GM19043 (cell line): ENCODE measurements at regions not wholly inside any gene's neighbourhood (a gene's known extent, or its start where the extent isn't known, plus 50 kb on each side); places are given as distances from the start of the nearest gene placed in this dataset.

Experiments
- ATAC-seq: cut with Tn5 transposase; IDR thresholded peaks from one replicate; pipeline ENCODE4 v1.9.1; 2021; ENCODE audit warnings: low read depth; ENCODE audit not compliant: unreplicated experiment

- no peak for ATAC-seq
These were observed 664.8 kb downstream of the BRD1 start for GRCh38 chr22:49162841-49163240.

DNA sequence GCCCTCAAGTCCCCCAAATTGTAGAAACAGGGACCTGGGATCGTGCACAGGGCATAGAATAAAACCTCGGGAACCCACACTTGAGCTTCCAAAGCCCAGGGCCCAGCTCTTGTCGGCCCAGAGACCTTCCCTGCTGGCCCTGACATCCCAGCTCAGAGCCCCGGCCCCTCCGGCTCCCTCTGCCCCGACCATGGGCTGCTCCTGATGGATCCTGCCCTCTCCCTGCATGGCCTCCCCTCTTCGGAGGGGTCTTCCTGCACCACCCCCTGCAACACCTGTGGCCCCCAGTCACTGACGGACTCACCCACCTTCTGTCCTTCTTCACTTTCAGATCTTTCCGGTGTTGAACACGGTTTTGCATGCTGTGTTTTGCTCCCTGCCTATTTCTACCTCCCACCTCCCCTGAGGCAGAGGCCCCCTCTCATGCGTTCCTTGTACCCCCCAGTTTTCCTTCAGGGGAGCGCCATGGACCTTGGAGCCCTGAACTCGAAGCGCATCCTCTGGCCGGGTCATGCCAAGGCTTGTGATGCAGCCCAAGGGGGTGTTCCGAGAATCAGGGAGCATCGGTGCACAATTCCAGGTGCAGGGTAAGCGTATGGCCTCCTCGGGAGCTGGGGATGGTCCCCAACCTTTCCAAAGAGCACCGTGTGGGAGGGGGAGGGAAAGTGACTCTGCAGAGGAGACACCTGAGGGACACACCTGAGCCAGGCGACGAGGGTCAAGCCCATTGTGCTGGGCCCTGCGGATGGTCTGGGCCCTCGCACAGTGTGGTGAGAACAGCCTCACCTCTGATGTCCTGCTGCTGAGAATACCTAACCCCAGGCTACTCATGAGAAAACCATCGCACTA, 666.4 kb downstream of the BRD1 start:
- no peak for ATAC-seq

DNA sequence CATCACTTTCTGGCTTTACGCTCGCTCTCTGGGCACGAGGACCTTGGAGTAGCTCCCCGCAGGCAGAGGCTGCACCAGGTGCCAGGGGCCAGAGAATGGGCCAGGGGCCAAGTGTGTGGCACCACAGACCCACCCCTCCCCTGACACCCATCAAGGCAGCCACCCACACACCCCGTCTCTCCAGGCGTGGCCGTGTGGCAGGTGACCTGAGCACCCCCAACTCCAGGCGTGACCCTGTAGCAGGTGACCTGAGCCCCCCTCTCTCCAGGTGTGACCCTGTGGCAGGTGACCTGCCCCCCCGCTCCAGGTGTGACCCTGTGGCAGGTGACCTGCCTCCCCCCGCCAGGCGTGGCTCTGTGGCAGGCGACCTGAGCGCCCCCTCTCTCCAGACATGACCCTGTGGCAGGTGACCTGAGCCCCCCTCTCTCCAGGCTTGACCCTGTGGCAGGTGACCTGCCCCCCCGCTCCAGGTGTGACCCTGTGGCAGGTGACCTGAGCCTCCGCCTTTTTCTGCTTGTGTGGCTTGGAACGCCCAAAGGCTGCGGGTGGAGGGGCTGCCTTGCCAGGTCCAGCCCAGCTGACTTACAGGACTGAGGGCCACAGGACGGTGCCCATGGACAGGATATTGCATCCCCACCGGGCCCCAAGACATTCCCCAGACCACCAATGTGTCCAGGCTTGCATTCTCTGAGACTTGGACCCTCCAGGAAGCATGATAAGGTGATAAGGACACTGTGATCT, 667.2 kb downstream of the BRD1 start:
- no peak for ATAC-seq

DNA sequence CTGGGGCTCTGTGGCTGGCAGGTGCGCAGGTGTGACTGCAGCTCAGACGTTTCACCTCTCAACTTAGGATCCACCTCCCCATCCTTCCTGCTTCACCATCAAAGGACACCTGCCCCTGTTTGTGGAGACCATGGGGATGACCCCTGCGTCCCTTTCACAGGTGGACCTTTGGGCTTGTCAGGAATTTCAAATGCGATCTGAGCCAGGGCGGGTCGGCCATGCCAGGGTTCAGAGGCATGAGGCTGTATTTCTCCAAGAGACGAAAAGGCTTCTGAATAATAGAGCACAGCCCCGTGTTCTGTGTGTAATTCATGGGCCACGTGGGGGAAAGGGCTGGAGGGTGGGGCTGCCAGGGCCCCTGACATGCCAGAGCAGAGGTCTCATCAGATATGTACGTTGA, 668.0 kb downstream of the BRD1 start:
- ATAC-seq = no peak

GRCh38 chr22:49158741-49159564, 668.7 kb downstream of the BRD1 start:
- ATAC-seq = no peak

DNA sequence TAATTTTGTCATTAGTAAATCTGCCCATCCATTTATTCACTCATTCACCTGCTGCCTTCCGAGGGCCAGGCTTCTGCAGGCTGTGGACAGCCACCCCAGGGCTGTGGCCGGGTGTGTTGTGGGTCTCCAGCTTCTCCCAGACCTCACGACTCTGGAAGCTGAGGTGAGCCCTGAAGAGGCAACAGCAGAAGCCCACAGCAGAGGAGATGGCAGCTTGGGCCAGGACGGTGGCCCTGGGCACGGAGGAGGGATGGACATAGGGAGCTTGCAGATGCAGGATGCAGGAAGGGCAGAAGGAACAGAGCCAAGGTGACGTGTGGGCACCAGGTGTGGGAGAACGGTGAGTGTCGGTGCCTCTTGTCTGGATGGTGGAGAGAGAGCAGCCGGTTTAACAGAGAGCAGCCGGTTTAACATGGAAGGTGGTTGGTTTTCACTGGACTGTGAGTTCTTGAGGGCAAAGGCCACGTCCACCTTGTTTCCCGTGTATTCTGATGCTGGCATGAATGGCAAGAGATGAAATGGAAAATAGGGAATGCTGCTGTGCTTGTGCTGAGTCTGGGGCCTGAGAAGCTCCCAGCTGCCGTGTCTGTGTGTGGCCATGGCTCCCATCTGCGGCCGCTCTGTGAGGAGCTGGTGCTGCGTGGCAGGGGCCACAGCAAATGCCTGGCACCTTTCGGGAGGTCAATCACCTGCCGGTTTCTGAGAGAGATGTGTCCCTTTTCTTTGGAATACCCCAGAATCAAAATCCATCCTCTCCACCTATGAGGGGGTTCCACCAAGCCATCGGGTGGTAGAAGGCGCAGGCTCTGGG, 669.9 kb downstream of the BRD1 start:
- no peak for ATAC-seq

DNA sequence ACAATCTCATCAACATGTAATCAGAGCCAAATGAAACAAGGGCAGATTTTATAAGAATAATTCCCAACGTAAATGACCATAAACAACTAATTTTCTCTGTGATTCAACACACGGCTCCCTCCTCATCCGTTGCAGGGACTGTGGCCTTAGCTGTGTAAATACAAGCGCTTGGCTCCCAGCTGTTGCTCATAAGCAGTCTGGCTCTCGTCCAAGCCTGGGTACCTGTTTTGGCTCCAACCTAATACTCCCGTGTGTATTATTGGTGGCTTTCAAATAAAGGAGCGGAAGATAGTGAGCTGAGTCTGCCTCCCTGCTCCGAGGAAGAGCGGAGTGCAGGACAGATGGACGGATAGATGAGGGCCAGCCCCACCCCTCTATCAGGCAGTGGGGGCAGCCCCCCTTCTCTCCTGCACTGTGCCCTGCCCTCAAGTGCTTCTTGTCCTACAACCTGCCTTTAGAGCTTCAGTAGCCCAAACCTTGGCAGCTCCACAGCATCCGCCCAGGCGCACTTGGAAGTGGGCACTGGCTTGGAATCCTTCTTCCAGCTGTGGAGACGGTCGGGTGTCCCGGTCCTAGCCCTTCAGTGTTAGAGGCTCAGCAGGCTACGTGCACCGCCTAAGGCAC, 670.9 kb downstream of the BRD1 start:
- ATAC-seq = no peak

DNA sequence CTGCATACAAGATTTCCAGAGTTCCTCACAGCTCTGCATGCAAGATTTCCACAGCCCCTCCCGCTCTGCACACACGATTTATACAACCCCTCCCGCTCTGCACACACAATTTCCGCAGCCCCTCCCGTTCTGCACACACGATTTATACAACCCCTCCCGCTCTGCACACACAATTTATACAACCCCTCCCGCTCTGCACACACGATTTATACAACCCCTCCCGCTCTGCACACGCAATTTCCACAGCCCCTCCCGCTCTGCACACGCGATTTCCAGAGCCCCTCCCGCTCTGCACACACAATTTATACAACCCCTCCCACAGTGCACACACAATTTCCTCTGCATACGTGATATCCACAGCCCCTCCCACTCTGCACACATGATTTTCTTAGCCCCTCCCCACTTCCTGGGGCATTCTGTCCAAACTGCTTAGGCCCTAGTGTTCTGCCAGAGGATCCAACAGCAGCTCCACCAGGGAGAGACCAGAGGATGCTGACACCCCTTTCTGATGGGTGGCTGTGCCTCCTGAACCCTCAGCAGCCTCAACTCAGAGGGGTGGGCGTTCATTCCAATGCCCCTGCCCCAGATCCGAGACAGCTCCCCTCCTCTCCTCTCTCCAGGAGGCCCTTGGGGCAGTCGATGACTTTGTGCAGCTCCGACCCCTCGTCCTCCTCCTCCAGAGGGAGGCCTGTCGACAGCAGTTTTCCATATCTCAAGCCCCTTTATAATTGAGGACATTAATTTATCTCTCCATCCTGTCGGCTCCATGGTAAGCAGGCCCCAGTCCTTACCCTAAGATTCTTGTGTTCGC, 671.7 kb downstream of the BRD1 start:
- ATAC-seq = no peak

DNA sequence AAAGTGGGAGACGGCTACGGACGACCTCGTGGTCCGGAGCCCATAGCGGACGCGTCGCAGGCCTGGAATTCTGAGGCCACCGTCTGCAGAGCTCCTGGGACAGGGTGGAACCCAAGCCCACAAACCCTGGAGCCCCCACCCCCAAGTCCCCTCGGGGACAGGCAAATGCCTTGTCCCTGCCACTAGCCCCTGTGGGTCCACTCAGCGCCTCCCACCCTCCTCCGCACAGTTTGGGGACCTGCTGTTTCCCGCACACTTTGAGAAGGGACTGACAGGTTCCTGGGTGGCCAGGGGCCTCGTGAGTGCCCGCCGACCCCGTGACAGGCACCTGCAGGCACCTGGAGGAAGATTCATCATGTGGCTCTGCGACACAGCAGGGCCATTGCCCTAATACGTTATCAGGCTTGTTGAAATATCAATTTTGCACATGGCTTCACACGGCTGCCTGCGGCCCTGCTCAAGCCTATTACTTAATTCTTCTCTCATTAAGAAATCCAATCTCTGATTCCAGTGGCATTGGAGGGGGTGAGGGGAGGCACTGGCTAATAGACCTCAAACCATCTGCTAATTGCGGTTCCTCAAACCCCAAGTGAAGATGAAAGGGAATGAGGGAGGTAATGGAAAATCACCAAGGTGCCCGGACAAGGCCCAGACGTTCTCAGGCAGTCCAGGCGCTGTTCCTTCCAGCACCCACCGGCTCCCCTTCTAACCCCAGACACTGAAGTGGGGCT, 672.5 kb downstream of the BRD1 start:
- no peak for ATAC-seq

GRCh38 chr22:49154433-49154832, 673.2 kb downstream of the BRD1 start:
- no peak for ATAC-seq

DNA sequence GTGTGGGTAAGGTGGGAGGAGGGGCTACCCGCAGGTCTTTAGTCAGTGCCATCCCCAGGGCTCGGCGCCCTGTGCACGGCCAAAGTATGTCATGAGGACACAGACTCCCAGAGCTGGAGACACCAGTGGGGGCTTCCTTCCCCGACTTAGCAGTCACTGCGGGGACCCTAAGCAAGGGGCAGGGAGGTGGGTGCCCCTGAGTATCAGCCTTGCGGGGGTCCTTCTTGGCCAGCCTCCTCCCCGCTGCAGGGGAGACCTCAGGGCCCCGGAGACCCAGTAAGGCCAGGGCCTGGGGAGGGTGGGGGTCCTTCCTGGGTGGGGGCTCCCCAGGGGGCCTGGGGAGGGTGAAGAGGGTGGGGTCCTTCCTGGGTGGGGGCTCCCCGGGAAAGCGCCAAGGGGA, 673.8 kb downstream of the BRD1 start:
- no peak for ATAC-seq

DNA sequence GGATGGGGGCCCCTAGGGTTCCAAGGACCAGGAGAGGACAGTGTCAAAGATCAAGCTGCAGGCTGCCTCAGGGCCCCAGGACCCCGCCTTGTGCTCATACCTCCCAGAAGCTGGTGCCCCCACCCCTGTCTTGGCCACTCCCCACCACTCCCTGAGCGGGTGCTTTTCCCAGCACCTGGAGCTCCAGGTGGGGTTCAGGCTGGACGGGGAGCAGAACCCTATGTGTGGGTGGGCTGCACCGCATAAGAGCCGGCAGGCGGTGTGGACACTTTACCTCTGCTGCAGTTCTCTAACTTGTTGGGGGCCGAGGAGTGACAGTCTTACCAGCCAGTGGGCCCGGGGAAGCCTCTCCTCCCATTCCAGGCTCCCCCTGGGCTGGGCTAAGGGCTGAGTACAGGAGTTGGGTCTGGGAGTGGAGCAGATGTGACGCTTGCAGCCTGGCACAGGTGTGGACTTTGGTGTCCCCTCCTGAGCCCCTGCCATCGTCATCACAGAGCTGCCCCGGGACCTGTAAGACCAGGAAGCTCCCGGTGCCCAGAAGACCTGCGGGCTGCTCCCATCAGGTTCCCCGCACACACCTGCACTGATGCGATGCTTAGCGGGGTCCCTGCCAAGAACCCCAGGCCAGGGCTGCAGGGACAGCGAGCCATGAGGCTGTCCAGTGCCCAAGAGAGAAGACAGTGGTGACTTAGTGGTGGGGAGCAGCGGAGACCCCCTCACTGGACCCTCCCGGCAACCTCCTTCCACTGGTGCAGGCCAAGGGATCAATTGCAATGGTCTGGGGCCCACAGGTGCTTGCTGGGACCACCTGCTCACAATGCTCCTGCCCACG, 674.5 kb downstream of the BRD1 start:
- ATAC-seq = no peak

- no peak for ATAC-seq
These were observed 675.3 kb downstream of the BRD1 start for GRCh38 chr22:49152127-49152938.

DNA sequence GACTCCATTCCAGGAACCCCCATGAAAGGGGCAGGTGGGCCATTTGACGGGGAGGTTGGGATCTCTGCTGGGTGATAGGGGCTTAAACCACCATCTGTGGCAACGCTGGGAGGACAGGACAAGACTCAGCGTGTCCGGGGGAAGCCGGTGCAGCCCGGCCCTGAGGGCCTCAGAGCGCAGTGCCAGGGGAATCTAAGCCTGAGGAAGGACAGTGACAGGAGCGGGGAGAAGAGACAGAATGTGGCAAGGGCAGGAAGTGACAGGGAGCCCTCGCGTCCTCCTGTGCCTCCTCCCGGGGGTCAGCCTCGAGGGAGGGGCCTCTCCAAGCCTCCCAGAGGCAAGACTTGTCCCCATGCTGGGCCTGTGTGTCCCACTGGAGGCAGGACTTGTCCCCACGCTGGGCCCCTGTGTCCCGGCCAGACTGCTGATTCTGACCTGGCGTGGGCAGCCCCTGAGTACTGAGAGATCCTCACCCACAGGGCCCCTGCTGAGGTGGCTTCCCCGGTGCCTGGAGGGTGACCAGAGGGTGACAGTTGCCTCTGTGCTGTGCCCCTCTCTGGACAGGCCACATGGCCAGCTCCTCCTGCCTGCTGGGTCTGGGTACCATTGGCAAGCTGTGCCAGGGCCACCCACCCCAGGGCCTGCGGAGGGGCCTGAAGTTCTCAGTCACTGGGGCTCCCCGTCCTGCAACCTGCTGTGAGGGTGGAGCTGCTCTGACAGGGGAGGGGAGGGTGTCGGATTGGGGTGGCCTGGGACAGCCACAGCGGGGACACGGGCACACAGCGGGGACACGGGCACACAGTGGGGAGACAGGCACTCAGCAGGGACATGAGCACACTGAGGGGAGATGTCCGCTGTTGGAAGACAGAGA, 676.2 kb downstream of the BRD1 start:
- no peak for ATAC-seq

DNA sequence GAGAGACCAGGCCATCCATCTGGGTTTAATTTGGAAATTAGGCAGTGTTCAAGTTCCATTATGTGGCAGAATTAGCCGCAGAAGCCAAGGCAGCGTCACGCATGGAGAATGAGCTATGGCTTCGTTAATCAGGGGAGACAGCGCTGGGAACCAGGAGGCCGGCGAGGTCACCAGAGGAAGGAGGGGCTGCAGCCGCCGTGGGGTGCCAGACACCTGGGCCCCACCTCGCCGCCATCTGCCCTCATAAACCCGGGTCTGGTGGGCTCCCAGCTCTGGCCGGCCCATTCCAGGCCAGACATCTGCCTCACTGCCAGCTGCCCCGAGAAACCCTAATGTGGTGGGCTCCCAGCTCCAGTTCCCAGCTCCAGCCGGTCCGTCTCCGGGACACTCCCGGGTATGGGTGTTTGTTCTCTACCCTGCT, 676.9 kb downstream of the BRD1 start:
- ATAC-seq = no peak
